ENCODE measurements at regions not wholly inside any gene's neighbourhood (a gene's known extent, or its start where the extent isn't known, plus 50 kb on each side); places are given as distances from the start of the nearest gene placed in this dataset.

DNA sequence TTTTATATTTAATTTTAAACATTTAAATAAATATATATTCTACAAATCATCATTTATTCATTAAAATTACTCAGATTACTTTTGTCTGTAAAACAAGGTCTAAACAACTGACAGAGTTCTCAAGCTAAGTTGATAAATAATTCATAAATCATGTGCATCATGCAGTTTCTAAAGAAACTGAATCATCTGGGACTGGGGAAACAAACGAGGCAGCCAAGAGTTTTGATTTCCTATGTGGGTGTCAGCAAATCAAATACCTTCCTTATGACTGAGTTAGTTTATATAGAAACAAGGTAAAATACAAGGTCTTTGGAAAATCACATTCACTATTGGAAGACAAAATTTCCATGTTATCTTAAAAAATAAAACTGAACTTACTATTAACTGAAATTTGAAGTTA lies 149.9 kb upstream of the BEND6 start:
- TF ChIP-seq, protein P1, sequence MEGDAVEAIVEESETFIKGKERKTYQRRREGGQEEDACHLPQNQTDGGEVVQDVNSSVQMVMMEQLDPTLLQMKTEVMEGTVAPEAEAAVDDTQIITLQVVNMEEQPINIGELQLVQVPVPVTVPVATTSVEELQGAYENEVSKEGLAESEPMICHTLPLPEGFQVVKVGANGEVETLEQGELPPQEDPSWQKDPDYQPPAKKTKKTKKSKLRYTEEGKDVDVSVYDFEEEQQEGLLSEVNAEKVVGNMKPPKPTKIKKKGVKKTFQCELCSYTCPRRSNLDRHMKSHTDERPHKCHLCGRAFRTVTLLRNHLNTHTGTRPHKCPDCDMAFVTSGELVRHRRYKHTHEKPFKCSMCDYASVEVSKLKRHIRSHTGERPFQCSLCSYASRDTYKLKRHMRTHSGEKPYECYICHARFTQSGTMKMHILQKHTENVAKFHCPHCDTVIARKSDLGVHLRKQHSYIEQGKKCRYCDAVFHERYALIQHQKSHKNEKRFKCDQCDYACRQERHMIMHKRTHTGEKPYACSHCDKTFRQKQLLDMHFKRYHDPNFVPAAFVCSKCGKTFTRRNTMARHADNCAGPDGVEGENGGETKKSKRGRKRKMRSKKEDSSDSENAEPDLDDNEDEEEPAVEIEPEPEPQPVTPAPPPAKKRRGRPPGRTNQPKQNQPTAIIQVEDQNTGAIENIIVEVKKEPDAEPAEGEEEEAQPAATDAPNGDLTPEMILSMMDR (IDR thresholded peaks at IDR 0.05; ENCODE audit: poor library complexity): no peak
- TF ChIP-seq EZH2 (IDR thresholded peaks at IDR 0.05; ENCODE audit: borderline replicate concordance): no peak
